ENCODE measurements at regions not wholly inside any gene's neighbourhood (a gene's known extent, or its start where the extent isn't known, plus 50 kb on each side); places are given as distances from the start of the nearest gene placed in this dataset.

- TF ChIP-seq, protein P1, sequence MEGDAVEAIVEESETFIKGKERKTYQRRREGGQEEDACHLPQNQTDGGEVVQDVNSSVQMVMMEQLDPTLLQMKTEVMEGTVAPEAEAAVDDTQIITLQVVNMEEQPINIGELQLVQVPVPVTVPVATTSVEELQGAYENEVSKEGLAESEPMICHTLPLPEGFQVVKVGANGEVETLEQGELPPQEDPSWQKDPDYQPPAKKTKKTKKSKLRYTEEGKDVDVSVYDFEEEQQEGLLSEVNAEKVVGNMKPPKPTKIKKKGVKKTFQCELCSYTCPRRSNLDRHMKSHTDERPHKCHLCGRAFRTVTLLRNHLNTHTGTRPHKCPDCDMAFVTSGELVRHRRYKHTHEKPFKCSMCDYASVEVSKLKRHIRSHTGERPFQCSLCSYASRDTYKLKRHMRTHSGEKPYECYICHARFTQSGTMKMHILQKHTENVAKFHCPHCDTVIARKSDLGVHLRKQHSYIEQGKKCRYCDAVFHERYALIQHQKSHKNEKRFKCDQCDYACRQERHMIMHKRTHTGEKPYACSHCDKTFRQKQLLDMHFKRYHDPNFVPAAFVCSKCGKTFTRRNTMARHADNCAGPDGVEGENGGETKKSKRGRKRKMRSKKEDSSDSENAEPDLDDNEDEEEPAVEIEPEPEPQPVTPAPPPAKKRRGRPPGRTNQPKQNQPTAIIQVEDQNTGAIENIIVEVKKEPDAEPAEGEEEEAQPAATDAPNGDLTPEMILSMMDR (IDR thresholded peaks at IDR 0.05; ENCODE audit: borderline replicate concordance, extremely low read depth, low read length, poor library complexity, severe bottlenecking) = no peak
- no peak for TF ChIP-seq EZH2 (IDR thresholded peaks at IDR 0.05; ENCODE audit: borderline replicate concordance, low read depth, low read length, severe bottlenecking)
These were observed 151.1 kb upstream of the TWIST2 start for GRCh38 chr2:238696786-238697185.

Data from DND-41 (cell line).